GM21515 (cell line): ENCODE measurements at regions not wholly inside any gene's neighbourhood (a gene's known extent, or its start where the extent isn't known, plus 50 kb on each side); places are given as distances from the start of the nearest gene placed in this dataset.

Source experiments
- ATAC-seq: cut with Tn5 transposase; IDR thresholded peaks from one replicate; pipeline ENCODE4 v1.9.1; 2021; ENCODE audit not compliant: unreplicated experiment

DNA sequence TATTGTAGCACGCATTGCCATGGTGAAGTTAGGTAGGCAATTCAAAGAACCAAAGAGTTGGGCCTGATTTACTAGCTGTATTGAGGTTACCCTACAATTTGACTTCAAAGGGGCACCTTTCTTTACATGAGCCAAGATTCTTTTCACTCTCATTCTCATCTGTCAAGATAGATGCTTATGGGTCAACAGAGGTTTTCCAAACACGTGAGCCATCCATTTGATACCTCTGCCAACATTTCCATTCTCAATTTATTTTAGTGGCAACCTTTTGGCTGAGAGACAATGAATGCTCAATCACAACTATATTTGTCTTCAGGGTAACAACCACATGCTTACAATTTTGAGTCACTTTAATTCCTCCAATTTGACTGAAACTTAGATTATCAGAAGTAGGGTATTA lies 370.6 kb upstream of the CDH20 start:
- ATAC-seq = no peak

DNA sequence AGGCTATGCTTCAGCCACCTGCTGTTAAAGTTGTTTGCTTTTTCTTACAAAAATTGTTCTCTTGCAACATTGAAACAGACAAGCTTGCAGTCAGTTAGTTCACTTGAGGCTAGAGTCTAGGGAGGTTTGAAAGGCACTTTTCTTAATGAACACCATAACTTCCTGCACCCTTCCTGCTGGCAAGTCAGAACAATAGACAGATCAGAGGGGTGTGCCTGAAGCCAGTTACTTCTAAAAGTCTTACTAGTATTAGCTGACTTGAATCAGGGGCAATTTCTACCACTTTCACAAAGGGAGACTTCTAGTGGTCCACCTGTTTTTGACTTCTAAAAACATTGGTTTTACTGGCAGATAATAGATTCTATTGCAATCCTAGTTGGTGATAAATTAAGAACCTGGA lies 367.4 kb upstream of the CDH20 start:
- no peak for ATAC-seq

DNA sequence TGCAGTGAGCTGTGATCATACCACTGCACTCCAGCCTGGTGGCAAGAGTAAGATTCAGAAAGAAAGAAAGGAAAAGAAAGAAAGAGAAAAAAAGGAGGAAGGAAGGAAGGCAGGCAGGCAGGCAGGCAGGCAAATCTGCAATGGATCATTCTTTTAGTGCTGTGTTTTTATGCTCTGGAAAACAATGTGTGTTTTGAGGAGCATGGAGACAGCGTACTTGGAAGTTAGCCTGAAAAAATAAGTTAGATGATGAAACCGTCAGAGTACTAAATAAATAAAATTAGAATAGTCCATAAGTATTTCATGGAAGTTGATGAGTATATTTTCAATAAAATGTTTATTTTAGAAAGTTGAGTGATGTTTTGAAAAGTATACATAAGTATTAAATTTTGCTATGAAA lies 366.4 kb upstream of the CDH20 start:
- ATAC-seq = no peak

DNA sequence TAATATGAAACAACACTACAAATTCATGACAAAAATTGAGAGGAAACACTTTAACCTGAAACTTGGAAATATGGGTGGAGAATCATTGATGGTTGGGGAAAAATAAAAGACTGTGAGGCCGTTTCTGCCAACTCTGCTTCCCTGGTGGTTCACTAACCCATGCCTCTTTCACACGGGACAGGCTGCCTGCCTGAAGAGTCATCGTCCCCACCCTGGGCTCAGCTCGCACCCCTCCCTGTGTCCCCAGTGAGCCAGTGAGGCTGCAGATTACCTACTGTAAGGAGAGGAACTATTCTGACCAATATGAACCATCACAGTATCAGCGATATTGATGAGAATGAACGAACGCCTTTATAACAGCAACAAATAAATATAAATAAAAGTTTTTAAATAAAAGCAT lies 357.8 kb upstream of the CDH20 start:
- no peak for ATAC-seq

DNA sequence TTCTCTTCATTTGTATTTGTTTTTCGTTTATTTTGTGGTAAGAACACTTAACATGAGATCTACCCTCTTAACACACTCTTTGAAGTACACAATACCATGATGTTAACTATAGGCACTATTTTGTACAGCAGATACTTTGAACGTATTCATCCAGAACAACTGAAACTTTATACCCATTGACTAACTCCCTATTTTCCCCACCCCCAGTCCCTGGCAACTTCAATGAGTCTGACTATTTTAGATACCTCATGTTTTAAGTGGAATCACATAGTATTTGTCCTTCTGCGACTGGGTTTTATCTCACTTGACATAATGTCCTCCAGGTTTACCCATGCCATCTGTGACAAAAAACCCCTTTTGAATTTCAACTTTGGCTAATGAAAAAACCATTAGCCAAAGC lies 356.3 kb upstream of the CDH20 start:
- ATAC-seq = no peak

DNA sequence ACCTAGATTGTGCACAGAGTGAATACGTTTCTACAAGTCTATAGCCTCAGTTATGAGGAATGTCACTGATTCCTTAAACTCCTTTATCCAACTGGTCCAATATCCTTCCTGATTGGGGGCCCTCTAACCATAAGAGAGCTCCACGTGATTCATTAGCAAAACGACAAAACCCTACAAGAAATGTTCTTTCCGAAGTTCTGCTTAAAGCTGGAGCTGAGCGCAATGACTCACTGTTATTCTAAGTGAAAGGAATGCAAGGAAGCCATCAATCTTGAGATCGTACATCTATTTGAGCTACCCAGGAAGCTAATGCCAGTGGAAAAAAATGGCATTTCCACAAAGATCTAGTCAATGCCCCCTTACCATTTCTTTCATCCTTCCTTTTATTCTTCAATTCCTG lies 354.9 kb upstream of the CDH20 start:
- no peak for ATAC-seq

DNA sequence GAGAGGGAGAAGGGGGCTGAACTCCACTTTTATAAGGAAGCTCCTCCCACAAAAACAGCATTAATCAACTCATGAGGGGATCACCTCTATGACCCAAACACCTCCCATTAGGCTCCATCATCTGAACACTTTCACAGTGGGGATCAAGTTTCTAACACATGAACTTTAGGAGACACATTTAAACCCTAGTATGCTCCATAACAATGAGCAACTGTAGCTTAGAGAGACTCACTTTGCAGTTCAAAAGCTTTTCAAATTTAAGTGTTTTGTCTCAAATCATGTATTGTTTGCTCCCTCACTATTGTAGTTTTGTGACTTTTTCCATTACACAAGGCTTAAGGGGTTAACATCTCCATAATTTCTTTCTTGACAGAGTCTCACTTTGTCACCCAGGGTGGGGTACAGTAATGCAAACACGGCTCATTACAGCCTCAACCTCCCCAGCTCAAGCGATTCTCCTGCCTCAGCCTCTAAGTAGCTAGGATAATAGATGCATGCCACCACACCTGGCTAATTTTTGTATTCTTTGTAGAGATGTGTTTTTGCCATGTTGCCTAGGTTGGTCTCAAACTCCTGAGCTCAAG lies 352.7 kb upstream of the CDH20 start:
- no peak for ATAC-seq

DNA sequence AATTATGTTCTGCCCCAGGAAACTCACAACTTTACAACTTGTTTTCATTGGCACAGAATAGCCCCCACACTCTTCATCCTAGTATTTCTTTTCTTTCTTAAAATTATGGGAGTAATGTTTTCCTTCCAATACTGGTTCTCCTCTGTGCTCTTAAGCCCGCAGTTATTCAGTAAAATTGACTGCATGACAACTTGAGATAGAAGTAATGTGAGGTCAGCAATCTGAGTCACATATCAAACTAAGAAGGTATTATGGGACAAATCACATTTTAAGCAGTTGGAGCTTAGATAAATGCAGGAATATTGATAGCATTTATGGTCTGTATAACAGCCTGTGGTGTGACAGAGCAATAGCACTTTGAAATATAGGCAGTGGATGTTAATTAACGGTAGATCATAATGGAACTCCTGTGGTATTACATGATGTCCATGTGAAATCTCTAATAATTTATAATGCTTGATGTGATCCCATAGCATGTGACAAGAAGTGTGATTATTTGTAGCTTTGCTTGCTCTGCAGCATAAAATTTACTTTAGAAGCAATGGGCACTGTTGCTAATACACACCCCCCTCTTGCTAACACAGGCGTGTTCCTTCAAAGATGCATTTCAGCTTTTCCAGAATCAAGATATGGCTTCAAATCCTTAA lies 351.4 kb upstream of the CDH20 start:
- no peak for ATAC-seq

DNA sequence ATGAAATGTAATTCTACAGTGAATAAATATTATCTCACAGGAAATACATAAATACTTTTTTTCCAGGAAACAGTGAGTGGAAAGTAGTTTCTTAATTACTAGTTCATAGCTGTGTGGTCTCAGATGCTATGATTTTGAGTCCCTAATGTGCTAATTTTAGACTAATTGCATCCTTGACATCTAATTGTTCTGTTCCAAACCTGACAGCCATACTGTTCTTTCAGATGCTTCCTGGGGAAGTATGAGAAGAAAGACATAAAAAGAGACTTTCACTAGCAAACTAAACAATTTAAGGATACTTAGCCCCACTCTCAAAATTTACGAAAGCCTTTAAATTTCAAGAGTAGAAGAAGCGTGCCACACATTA lies 350.9 kb upstream of the CDH20 start:
- no peak for ATAC-seq

DNA sequence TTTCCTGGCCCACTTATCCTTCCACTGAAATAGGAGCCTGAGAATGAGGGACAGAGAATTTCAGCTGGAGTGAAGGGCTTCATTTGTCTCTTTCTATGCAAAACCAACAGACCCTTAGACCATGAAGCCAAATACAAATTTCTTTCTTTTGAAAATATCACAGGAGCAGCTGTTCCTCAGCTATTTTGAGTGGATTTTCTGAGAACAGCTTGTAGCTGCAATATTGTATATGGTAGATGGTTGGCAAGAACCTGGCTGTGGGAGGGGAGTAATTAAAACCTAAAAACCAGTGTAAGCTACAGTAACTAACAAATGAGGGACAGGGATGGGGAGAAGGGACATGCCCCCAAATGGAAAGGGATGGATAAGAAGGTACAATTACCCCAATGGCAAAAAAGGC lies 350.3 kb upstream of the CDH20 start:
- no peak for ATAC-seq

DNA sequence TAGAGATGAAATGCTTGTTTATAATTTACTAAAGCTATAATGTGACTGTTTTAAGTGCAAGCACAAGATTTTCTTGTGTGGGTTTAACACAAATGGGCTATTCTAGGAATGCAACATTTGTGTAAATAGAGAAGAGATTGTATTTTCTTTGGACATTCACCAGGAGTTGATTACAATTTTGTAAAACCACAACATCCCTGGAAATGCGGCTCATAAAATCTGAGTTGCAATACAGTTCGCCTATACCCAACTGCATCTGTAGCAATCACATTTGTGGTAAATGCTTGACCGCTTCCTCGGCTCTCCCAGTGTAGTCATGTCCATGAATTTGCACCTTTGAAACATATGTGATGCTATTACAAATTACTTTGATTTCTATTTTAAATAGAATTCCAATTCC lies 348.7 kb upstream of the CDH20 start:
- ATAC-seq = no peak

DNA sequence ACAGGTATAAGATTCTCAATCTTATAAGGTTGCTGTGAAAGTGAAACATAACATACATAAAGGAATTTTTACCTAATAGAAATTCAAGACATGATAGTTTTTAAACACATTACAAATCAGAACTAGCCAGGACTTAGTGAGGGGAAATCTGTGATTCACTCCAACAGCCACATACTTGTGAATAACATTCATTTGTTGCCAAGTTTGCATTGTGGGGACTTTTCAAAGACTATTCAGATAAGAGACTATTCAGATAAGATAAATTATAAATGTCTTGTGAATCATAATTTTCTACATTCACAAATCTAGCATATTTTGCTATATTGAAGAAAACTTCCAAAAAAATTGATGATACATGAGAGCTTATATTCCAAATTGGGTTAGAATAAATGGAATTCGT lies 345.3 kb upstream of the CDH20 start:
- no peak for ATAC-seq

DNA sequence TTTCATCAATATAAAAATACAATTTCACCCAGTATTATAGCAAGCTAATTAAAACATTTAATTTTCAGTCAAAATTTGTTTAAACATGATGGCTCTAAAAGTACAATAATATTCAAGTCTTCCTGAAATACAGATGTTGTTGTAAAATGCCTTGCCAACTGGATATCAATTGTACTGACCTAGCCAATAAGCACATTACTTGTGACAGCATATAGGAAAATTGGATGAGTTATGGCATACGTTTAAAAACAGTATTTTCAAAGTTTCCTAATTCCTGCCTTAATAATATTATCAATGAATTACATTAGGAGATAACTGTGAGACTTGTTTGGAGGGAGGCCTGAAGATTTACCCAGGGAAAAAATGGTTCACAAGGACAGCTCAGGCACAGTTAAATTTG lies 336.9 kb upstream of the CDH20 start:
- no peak for ATAC-seq

DNA sequence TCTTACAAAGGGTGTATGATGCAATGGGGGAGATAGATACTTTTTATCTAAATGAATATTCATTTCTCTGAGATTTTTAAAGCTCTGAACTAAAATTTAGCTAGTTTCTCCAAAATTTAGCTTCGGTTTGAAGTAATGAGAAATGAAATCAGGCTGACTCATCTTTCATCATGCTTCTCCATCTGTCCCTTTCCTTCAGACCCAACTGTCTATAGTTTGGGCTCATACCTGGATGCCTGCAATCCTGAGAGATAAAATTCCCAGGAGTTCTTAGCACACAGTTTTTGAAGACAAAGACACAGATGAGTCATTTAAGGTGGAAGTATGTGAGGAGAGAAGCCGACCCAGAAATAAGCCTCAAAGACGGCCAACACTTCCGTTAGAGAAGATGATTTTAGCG lies 336.4 kb upstream of the CDH20 start:
- ATAC-seq = no peak

DNA sequence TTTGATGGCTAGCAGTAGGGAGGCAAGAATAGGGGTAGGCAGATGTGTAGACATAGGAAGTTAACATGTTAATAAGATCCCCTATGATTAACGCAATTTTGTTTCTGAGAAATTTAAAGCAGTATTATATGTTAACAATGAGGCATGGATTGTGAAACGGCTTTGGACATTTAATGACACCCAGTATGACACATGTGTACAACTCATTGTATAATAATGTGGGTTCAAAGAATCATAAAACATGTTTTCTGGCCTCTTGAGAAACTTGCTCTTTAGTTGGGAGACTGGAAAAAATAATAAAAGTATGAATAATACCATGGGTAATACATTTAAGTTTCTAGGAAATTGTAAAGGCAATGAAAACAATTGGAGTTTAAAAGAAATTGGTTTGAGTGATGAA lies 332.1 kb upstream of the CDH20 start:
- no peak for ATAC-seq

DNA sequence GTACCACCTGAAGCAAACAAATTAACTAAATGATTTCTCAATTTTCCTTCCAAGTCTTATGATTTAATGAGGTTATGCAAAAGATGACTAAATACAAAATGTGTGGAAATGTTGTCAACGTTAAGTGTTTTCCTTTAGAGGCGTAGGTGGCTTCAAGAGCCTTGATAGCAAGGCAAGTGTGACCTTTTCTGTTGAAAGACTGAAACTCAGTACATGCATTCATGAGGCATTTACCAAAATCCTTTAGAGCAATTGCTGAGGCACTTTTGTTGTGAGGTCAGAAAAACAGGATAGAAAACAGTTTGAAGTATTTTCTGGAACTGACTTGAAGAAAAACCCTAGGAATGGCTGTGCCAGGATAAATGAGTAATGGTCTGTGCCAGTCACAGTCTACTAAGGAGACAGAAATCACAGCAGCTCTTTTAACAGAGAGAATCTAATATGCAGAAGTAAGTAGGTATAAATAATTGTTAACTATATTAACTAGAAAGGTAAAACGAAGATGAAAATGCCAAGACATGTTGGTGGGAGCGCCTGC lies 326.5 kb upstream of the CDH20 start:
- ATAC-seq = no peak

DNA sequence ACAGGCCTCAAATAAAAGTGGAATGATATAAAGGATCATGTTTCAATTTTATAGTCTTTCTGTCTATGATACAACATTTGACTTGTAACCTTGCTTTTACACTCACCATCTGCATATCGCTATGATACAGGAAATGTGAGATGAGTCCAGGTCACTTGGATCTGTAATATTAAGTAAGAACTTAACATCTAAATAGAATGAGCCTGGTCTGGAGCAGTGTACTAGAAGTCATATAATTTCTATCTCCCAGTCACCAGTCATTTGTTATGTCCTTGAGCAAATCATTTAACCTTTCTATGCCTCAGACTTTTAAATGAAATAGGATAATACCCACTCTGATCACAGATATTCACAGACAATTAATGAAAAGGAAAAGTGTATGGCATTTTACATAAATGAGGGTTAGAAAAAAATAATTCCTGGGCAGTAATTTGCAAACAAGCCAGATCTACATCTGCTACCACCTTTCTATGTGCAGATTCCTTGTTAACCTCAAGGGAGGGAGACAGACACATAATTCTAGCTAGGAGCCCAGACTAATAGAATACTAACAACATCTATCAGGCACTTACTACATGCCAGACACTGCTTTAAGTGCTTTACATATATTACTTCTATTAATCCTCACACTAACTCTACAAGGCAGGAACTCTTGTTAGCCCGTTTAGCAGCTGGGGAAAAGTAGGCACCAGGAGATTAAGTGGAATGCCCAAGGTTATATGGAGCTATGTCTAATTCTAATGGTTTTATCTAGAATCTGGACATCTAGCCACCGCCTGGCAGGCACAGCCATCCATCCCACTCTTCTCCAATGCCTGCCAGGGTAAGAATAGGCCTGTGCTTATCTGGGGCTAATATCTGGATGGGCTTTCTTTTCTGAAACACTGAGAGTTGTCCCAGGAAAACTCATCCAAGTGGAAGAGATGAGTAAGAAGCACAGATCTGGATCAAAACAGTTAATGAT lies 313.6 kb upstream of the CDH20 start:
- no peak for ATAC-seq

DNA sequence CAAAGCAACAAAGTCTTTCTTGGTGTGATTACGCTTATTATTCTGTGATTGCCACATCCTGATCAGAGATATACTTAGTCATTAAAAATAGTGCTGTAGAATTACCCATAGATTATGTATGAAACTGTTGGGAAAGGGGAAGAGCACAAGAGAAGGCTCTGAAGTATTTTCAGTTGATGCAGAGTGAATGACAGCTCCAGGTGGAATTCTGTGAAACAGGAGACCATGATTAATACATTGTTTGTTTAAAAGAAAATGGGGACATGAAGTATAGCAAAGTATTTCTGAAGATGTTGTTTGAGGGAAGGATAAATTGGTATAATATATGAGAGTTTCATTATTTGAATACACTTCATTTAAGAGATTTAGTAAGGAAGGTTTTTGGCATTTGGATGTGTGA lies 307.6 kb upstream of the CDH20 start:
- ATAC-seq = no peak

DNA sequence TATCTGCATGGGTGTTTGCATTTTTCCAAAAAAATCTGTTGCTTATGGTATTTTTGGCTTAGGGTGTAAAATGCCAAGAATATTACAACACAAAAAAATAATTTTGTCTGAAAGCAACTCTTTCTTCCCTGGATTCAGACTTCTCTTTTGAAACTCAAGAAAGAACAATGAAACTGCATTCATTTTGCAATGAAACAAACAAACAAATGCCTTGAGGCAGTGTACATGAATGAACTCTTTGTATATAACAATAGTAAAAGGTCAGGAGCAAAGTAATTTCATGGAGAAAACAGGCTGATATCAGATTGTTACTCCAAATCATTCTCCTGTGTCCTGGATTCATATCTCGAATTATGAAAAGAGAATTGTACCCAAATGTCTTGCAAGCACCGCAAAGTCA lies 301.6 kb upstream of the CDH20 start:
- no peak for ATAC-seq

DNA sequence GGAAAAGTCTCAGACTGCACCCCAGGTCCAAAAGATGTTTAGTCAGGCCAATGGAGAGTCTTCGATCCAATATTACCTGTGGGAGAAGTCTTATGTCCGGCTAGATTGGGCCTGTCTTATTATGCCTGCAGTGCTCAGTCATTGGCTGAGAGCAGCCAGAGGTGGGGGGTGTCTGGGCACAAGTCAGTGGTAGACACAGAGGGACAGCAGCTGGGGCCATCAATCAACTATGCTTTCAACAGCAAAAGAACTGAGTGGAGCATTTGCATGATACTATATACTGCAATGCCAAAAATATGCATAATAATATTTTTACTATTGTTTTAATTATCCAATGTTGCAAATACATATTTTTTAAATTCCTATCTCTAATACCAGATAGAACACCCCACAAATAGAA lies 298.6 kb upstream of the CDH20 start:
- no peak for ATAC-seq

DNA sequence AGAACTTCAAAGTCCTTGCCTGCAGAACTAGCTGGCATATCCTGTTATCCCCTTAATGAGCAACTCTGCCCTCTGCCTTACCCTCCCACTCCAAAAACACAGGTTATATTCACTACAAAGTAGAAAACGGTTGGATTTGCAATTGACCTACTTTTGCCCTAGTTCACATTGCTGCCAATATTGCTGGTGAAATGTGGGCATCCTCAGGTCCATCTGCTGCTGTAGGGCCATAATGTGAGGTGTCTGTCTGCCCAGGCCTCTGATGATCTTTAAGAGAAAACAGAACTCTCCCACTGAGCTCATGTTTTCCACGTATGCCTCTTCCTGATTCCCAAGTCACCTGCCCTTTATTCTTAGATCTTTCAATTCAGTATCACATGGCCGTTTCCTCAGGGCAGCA lies 294.0 kb upstream of the CDH20 start:
- no peak for ATAC-seq

DNA sequence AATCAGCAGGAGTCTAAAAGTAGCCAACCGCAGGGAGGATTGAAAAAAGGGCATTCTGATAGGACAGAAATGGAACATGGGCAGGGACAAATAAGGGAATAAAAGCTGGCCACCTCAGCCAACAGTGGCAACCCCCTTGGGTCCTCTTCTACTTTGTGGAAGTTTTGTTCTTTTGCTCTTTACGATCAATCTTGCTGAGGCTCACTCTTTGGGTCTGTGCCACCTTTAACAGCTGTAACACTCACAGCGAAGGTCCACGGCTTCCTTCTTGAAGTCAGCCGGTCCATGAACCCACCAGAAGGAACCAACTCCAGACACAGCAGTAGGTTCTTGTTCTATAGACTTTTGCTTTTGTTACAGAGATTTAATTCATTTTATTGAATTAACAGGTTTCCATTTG lies 285.4 kb upstream of the CDH20 start:
- no peak for ATAC-seq
